ENCODE measurements at regions not wholly inside any gene's neighbourhood (a gene's known extent, or its start where the extent isn't known, plus 50 kb on each side); places are given as distances from the start of the nearest gene placed in this dataset.

DNA sequence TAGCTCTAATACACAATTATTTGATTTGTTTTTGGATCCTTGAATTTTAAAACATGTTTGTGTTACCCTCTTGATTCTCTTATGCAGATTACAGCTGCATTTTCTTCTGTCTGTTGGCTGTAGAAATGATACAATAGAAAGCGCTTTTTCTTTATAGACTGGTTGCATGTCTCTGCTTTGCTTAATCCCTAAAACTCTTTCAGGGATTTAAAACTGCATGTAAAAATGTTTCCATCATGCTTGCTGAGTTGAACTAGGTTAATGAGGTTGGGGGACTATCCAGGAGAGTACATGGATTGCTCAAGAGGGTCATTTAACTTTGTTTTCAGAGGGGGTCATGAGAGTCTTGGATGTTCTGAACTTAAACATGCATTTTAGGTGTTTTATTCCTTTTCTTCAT lies 166.4 kb upstream of the IFNG-AS1 start:
- TF ChIP-seq, protein P1, sequence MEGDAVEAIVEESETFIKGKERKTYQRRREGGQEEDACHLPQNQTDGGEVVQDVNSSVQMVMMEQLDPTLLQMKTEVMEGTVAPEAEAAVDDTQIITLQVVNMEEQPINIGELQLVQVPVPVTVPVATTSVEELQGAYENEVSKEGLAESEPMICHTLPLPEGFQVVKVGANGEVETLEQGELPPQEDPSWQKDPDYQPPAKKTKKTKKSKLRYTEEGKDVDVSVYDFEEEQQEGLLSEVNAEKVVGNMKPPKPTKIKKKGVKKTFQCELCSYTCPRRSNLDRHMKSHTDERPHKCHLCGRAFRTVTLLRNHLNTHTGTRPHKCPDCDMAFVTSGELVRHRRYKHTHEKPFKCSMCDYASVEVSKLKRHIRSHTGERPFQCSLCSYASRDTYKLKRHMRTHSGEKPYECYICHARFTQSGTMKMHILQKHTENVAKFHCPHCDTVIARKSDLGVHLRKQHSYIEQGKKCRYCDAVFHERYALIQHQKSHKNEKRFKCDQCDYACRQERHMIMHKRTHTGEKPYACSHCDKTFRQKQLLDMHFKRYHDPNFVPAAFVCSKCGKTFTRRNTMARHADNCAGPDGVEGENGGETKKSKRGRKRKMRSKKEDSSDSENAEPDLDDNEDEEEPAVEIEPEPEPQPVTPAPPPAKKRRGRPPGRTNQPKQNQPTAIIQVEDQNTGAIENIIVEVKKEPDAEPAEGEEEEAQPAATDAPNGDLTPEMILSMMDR (IDR thresholded peaks at IDR 0.05): no peak
- no peak for TF ChIP-seq POLR2A (IDR thresholded peaks at IDR 0.05)
- no peak overlapping the region for H3K4me3 ChIP-seq (ENCODE audit: low read depth, poor library complexity, severe bottlenecking)
- WGBS, 2 donors: 97 to 98% methylated on average over 1 of the region's 1 CpG
- intact Hi-C loops (cut with DNase I; ENCODE audit: low total_unique reads): no loop called here
- DNase-seq (ENCODE audit: low spot score in 2 of 2): no peak

DNA sequence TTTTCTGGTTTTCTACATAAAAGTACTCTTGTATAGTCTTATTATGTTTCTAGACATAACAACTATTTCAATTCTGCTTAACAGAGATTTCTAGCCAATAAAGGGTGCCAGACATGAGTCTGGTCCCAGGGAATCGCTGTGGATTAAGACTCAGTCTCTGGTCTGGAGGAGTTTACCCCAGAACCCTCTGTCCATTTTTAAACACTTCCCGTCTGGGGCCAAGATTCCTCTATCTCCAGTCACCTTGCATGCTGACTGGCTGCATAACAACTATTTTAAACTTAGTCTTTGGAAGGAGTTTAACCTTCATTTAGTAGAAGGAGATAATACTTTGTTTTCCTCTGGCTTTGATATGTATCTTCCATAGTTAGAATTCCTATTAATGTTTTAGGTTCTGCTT lies 163.1 kb upstream of the IFNG-AS1 start:
- no peak overlapping the region for H3K4me3 ChIP-seq (ENCODE audit: low read depth, poor library complexity, severe bottlenecking)
- intact Hi-C loops (cut with DNase I; ENCODE audit: low total_unique reads): no loop called here
- DNase-seq (ENCODE audit: low spot score in 2 of 2): no peak
- WGBS, 2 donors: 73 to 81% methylated on average over 2 of the region's 2 CpGs
- TF ChIP-seq, protein P1 (IDR thresholded peaks at IDR 0.05): no peak
- TF ChIP-seq POLR2A (IDR thresholded peaks at IDR 0.05): no peak

DNA sequence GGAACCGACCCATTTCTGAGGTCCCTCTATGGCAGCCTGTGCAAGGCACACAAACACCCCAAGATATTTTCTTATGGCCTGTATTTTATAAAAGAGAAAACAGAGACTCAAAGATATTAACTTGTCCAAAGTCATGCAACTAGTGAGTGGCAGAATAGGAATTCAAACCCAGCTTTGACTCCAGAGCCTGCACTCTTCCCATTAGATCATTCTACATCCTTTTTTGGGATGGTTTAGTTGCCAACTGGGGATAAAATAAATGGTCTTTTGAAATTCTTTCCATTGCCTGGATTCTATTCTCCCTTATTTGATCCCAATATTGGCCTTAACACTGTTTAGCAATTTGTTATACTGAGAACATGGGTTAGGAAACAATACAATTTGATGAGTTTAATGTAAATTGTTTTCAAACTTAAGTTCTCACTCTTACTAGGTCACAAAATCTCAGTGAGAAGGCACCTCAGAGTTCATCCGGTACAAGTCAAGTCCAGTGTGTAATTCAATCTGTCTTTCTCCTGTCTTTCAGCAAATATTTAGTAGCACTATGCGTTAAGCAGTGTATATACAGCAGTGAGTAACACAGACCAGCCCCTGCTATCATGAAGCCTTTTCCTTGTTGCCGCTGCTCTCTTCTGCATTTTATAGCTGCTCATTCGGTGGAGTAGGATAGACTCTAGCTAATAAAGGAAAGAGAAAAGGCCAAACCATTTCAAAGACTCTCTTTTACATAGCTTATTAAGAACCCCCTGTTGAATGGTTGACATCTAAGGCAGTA lies 162.1 kb upstream of the IFNG-AS1 start:
- intact Hi-C loops (cut with DNase I; ENCODE audit: low total_unique reads): no loop called here
- H3K4me3 ChIP-seq (ENCODE audit: low read depth, poor library complexity, severe bottlenecking): no peak overlapping the region
- DNase-seq (ENCODE audit: low spot score in 2 of 2): no peak
- 75 to 81% methylated on average over 5 of the region's 5 CpGs for WGBS, 2 donors
- TF ChIP-seq, protein P1 (IDR thresholded peaks at IDR 0.05): no peak
- no peak for TF ChIP-seq POLR2A (IDR thresholded peaks at IDR 0.05)

DNA sequence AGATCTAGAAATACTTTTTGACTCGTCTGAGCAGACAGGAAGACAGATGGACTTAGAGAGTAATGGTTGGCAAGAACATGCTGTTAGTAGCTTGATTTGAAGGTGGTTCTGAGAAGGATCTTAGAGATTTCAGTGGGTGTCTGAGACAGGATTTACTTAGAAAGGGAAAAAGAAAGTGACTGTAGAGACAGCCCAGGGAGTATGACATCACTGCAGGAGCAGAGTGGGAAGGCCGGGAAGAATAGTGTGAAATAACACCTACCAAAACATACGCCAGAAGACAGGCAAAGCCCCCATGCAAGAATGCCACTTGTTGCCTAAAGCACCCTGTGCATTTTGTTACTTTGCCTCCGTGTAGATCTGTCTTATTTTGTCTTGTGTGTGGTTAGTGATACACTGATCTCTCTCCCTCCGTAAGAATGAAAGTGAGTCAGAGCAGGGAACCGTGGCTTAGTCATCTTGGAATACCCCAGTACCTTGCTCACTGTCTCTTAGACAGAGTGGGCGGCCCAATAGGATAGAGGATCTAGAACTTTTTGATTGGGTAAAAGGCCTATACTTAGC lies 161.3 kb upstream of the IFNG-AS1 start:
- TF ChIP-seq, protein P1 (IDR thresholded peaks at IDR 0.05): no peak
- TF ChIP-seq POLR2A (IDR thresholded peaks at IDR 0.05): no peak
- DNase-seq (ENCODE audit: low spot score in 2 of 2): no peak
- intact Hi-C loops (cut with DNase I; ENCODE audit: low total_unique reads): no loop called here
- 22 to 29% methylated on average over 7 of the region's 7 CpGs for WGBS, 2 donors
- H3K4me3 ChIP-seq (ENCODE audit: low read depth, poor library complexity, severe bottlenecking): no peak overlapping the region

DNA sequence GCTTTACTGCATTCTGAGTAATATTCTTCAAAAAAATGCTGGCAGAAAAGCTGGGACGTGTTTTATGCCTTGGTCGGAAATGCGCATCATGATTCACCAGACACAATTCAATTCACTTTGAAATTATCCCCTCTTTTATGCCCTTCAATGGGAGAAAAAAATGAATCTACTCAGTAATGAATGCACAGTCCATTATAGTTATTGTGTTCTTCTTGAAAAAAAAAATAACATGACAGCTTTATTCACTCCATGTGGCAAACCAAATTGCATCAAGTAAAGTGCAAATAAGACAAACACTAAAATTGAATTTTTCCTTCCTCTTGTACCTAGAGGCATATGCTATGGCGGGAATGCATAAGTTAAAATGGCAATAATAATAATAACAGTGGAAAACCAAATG lies 159.4 kb upstream of the IFNG-AS1 start:
- intact Hi-C loops (cut with DNase I; ENCODE audit: low total_unique reads): no loop called here
- no peak for DNase-seq (ENCODE audit: low spot score in 2 of 2)
- TF ChIP-seq, protein P1 (IDR thresholded peaks at IDR 0.05): no peak
- TF ChIP-seq POLR2A (IDR thresholded peaks at IDR 0.05): no peak
- 91 to 95% methylated on average over 4 of the region's 4 CpGs for WGBS, 2 donors
- H3K4me3 ChIP-seq (ENCODE audit: low read depth, poor library complexity, severe bottlenecking): no peak overlapping the region
